Chondrocyte (in vitro differentiated cells): ENCODE measurements at regions not wholly inside any gene's neighbourhood (a gene's known extent, or its start where the extent isn't known, plus 50 kb on each side); places are given as distances from the start of the nearest gene placed in this dataset.
"Not testable (repeated sequence)": the region's sequence is repeated elsewhere in the genome, so short reads cannot be mapped to it uniquely, and the experiment has no call there.

Experiments
- DNase-seq: peaks from one replicate; pipeline ENCODE4 v3.0.0; 2021; ENCODE audit warnings: mixed read lengths, low spot score
- H3K27ac Mint-ChIP-seq: one replicate; pipeline ENCODE4 v1.8.0; 2021; ENCODE audit warnings: mild to moderate bottlenecking, moderate library complexity, mixed read lengths; ENCODE audit not compliant: unreplicated experiment
- H3K27me3 Mint-ChIP-seq: 2 replicates; pipeline ENCODE4 v1.8.0; 2021; ENCODE audit warnings: low read depth, mixed read lengths
- H3K36me3 Mint-ChIP-seq: 2 replicates; pipeline ENCODE4 v1.8.0; 2021; ENCODE audit warnings: low read depth, mixed read lengths
- H3K4me1 Mint-ChIP-seq: 2 replicates; pipeline ENCODE4 v1.8.0; 2021; ENCODE audit warnings: low read depth, mild to moderate bottlenecking, mixed read lengths
- H3K4me3 Mint-ChIP-seq: one replicate; pipeline ENCODE4 v1.8.0; 2021; ENCODE audit warnings: mild to moderate bottlenecking, moderate library complexity, mixed read lengths; ENCODE audit not compliant: unreplicated experiment
- H3K9me3 Mint-ChIP-seq: 2 replicates; pipeline ENCODE4 v1.8.0; 2021; ENCODE audit warnings: low read depth, mixed read lengths
- TF ChIP-seq, protein P1 (sequence below): fragments of 200-600 bp; sonication (generic); IDR thresholded peaks from 2 replicates; pipeline ENCODE4 v1.5.0; 2021; ENCODE audit warnings: antibody characterized with exemption, mild to moderate bottlenecking, moderate library complexity

DNA sequence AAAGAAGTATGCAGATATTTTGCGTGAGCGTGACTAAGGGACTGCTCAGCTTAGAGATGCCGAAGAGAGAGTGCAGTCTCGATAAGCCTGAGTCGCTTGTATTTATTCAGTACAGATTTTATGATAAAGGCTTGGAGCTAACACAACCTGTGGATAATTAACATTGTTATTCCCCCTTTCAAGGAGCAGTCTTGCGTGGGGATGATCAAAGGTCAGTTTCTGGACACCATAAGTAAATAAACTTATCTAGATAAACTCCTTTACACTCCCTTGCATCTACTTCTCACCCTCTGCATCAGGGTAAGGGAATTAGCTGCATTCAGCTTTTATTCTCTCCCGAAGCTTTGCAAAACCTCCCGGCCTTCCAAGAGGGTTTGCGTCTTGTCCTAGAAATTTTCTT is 357.8 kb upstream of the ST8SIA4 start:
- peaks cover 9% of the 10 kb centered on the region for H3K9me3 Mint-ChIP-seq
- H3K27ac Mint-ChIP-seq: no peak overlapping the region
- TF ChIP-seq, protein P1, sequence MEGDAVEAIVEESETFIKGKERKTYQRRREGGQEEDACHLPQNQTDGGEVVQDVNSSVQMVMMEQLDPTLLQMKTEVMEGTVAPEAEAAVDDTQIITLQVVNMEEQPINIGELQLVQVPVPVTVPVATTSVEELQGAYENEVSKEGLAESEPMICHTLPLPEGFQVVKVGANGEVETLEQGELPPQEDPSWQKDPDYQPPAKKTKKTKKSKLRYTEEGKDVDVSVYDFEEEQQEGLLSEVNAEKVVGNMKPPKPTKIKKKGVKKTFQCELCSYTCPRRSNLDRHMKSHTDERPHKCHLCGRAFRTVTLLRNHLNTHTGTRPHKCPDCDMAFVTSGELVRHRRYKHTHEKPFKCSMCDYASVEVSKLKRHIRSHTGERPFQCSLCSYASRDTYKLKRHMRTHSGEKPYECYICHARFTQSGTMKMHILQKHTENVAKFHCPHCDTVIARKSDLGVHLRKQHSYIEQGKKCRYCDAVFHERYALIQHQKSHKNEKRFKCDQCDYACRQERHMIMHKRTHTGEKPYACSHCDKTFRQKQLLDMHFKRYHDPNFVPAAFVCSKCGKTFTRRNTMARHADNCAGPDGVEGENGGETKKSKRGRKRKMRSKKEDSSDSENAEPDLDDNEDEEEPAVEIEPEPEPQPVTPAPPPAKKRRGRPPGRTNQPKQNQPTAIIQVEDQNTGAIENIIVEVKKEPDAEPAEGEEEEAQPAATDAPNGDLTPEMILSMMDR: no peak
- DNase-seq: no peak
- no peaks in the 10 kb centered on the region for H3K36me3 Mint-ChIP-seq
- H3K27me3 Mint-ChIP-seq: no peaks in the 10 kb centered on the region
- H3K4me3 Mint-ChIP-seq: no peak overlapping the region
- H3K4me1 Mint-ChIP-seq: no peaks in the 10 kb centered on the region

DNA sequence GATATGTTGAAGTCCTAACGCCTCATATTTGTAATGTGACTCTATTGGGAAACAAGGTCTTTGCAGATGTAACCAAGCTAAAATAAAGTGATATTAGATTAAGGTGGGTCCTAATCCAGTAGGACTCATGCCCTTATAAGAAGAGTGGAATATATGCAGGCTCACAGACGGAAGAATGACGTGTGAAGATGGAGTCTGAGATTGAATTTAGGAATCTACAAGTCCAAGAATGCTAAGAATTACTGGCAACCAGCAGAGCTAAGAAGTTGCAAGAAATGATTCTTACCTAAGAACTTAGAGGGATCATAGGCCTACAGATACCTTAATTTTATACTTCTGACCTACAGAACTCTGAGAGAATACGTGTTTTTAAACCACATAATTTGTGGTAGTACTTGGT is 350.0 kb upstream of the ST8SIA4 start:
- Mint-ChIP-seq H3K27me3 (peaks cover 2% of the 10 kb centered on the region), H3K27ac (no peak overlapping the region), H3K4me3 (no peak overlapping the region), H3K9me3 (peaks cover 7% of the 10 kb centered on the region), H3K4me1 (no peaks in the 10 kb centered on the region), H3K36me3 (no peaks in the 10 kb centered on the region)
- DNase-seq: no peak
- TF ChIP-seq, protein P1: no peak

DNA sequence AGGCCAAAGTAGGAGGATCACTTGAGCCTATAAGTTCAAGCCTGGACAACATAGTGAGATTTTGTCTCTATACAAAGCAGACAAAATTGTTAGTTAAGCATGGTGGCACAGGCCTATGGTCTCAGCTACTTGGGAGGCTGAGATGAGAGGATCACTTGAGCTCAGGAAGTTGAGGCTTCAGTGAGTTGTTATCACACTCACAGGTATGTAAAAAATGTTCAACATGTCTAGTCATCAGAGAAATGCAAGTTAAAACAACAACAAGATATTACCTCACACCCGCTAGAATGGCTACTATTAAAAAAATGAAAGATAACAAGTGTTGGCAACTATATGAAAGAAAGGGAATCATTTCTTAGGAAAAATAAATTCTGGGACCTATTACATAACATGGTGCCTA is 341.5 kb upstream of the ST8SIA4 start:
- Mint-ChIP-seq H3K4me1 (no peaks in the 10 kb centered on the region), H3K27ac (no peak overlapping the region), H3K4me3 (no peak overlapping the region), H3K27me3 (no peaks in the 10 kb centered on the region), H3K9me3 (peaks cover 21% of the 10 kb centered on the region), H3K36me3 (no peaks in the 10 kb centered on the region)
- TF ChIP-seq, protein P1: no peak
- DNase-seq: no peak

DNA sequence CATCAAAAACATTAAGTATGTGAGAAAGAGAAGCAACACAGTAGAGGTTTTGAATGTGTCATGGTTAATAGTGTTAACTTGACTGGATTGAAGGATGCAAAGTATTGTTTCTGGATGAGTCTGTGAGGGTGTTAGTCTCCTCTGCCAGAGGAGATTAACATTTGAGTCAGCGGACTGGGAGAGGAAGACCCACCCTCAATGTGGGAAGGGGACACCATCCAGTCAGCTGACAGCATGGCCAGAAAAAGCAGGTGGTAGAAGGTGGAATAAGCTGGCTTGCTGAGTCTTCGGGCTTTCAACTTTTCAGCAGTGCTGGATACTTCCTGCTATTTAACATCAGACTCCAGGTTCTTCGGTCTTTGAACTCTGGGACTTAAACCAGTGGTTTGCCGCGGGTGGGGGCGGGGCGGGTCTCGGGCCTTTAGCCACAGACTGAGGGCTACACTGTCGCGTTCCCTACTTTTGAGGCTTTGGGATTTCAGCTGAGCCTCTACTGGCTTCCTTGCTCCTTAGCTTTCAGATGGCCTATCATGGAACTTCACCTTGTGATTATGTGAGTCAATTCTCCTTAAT is 309.9 kb upstream of the ST8SIA4 start:
- Mint-ChIP-seq H3K27ac (no peak overlapping the region), H3K9me3 (no peaks in the 10 kb centered on the region), H3K36me3 (no peaks in the 10 kb centered on the region), H3K4me1 (no peaks in the 10 kb centered on the region), H3K4me3 (no peak overlapping the region), H3K27me3 (peaks cover 9% of the 10 kb centered on the region)
- DNase-seq: no peak
- TF ChIP-seq, protein P1: no peak

GRCh38 chr5:101206534-101206933 is 303.5 kb upstream of the ST8SIA4 start:
- TF ChIP-seq, protein P1: no peak
- H3K4me3 Mint-ChIP-seq: no peak overlapping the region
- H3K4me1 Mint-ChIP-seq: no peaks in the 10 kb centered on the region
- H3K9me3 Mint-ChIP-seq: no peaks in the 10 kb centered on the region
- peaks cover 2% of the 10 kb centered on the region for H3K27me3 Mint-ChIP-seq
- H3K36me3 Mint-ChIP-seq: no peaks in the 10 kb centered on the region
- no peak overlapping the region for H3K27ac Mint-ChIP-seq
- DNase-seq: no peak

- not testable (repeated sequence) for H3K4me1 Mint-ChIP-seq, H3K36me3 Mint-ChIP-seq
Observed at GRCh38 chr5:101205065-101205464, 302.0 kb upstream of the ST8SIA4 start.

GRCh38 chr5:101180365-101180764 is 277.3 kb upstream of the ST8SIA4 start:
- not testable (repeated sequence) for H3K4me3 Mint-ChIP-seq, H3K27ac Mint-ChIP-seq, H3K36me3 Mint-ChIP-seq, H3K27me3 Mint-ChIP-seq, DNase-seq, H3K4me1 Mint-ChIP-seq
- peaks cover 13% of the 10 kb centered on the region for H3K9me3 Mint-ChIP-seq

More at GRCh38 chr5:101205065-101205464, 302.0 kb upstream of the ST8SIA4 start:
- DNase-seq, H3K27me3 Mint-ChIP-seq, H3K27ac Mint-ChIP-seq, H3K9me3 Mint-ChIP-seq, H3K4me3 Mint-ChIP-seq: not testable (repeated sequence)
